HL-60 (cell line): ENCODE measurements at regions not wholly inside any gene's neighbourhood (a gene's known extent, or its start where the extent isn't known, plus 50 kb on each side); places are given as distances from the start of the nearest gene placed in this dataset.

Experiments
- DNase-seq, 2 experiments: peaks; one replicate each; pipeline ENCODE4 v3.0.0-alpha.2; 2010 to 2020; ENCODE audit warnings: low read depth in 1 of 2, low spot score in 1 of 2
- H3K27ac ChIP-seq: fragments of 250-450 bp; sonication (Bioruptor Pico); replicated peaks from 2 replicates; pipeline ENCODE4 v1.5.1; 2020; ENCODE audit warnings: mild to moderate bottlenecking, moderate library complexity
- H3K27me3 ChIP-seq: fragments of 250-450 bp; sonication (Bioruptor Pico); 2 replicates; pipeline ENCODE4 v1.5.1; 2021; ENCODE audit warnings: mild to moderate bottlenecking, moderate library complexity; ENCODE audit not compliant: insufficient read depth, poor library complexity, severe bottlenecking
- H3K4me3 ChIP-seq: replicated peaks from 2 replicates; pipeline ENCODE4 v1.5.1; 2011; ENCODE audit warnings: mild to moderate bottlenecking, control low read depth, low read length; ENCODE audit not compliant: insufficient read depth
- CTCF ChIP-seq: IDR thresholded peaks from one replicate; pipeline ENCODE4 v1.5.1; 2011; ENCODE audit warnings: low read length, control low read depth, inconsistent platforms; ENCODE audit not compliant: insufficient read depth
- GABPA ChIP-seq: IDR thresholded peaks from 2 replicates; pipeline ENCODE4 v1.6.1; 2012; ENCODE audit warnings: low read depth
- POLR2AphosphoS5 ChIP-seq: IDR thresholded peaks from 2 replicates; pipeline ENCODE4 v1.6.1; 2012; ENCODE audit warnings: low read depth
- REST ChIP-seq: IDR thresholded peaks from 2 replicates; pipeline ENCODE4 v1.6.1; 2012; ENCODE audit warnings: low read depth; ENCODE audit not compliant: insufficient replicate concordance
- SPI1 ChIP-seq: IDR thresholded peaks from 2 replicates; pipeline ENCODE4 v1.6.1; 2012; ENCODE audit warnings: low read depth, mild to moderate bottlenecking, borderline replicate concordance

GRCh38 chr3:30488070-30488756 lies 118.2 kb upstream of the TGFBR2 start:
- TF ChIP-seq POLR2AphosphoS5 (no peak), CTCF (no peak), GABPA (no peak), REST (no peak), SPI1 (no peak)
- DNase-seq, result no peak
- Histone ChIP-seq H3K4me3 (no peak overlapping the region), H3K27ac (no peak overlapping the region), H3K27me3 (no peaks in the 10 kb centered on the region)

GRCh38 chr3:30492322-30493192 lies 113.8 kb upstream of the TGFBR2 start:
- no peak overlapping the region for H3K27ac ChIP-seq
- TF ChIP-seq GABPA (no peak), REST (no peak), CTCF (no peak), SPI1 (no peak), POLR2AphosphoS5 (no peak)

GRCh38 chr3:30493911-30494311 lies 112.5 kb upstream of the TGFBR2 start:
- Histone ChIP-seq H3K27ac (no peak overlapping the region), H3K27me3 (no peaks in the 10 kb centered on the region), H3K4me3 (no peak overlapping the region)
- no peak for TF ChIP-seq SPI1
- TF ChIP-seq GABPA, result no peak
- TF ChIP-seq CTCF, result no peak
- TF ChIP-seq REST, result no peak
- no peak for TF ChIP-seq POLR2AphosphoS5
- no peak for DNase-seq

More at GRCh38 chr3:30492322-30493192, 113.8 kb upstream of the TGFBR2 start:
- DNase-seq, result no peak
- no peaks in the 10 kb centered on the region for H3K27me3 ChIP-seq
- H3K4me3 ChIP-seq, result no peak overlapping the region
